Loucy (cell line): ENCODE measurements at regions not wholly inside any gene's neighbourhood (a gene's known extent, or its start where the extent isn't known, plus 50 kb on each side); places are given as distances from the start of the nearest gene placed in this dataset.

ENCODE experiments used
- H2AFZ ChIP-seq: fragments of 200-600 bp; sonication (generic); 2 replicates; pipeline ENCODE4 v1.6.0; 2016; ENCODE audit warnings: antibody characterized with exemption, mild to moderate bottlenecking, low read length, moderate library complexity
- H3F3A ChIP-seq: fragments of 200-600 bp; 2 replicates; pipeline ENCODE4 v1.6.0; 2016; ENCODE audit warnings: antibody characterized with exemption, low read depth, mild to moderate bottlenecking
- H3K27me3 ChIP-seq: fragments of 200-600 bp; sonication (generic); 2 replicates; pipeline ENCODE4 v1.6.1; 2014; ENCODE audit warnings: low read length, mild to moderate bottlenecking; ENCODE audit not compliant: insufficient read depth, poor library complexity, severe bottlenecking
- H3K36me3 ChIP-seq: fragments of 200-600 bp; sonication (generic); 2 replicates; pipeline ENCODE4 v1.6.1; 2016; ENCODE audit warnings: low read length; ENCODE audit not compliant: insufficient read depth
- H3K4me1 ChIP-seq: fragments of 200-600 bp; sonication (generic); 2 replicates; pipeline ENCODE4 v1.5.1; 2014; ENCODE audit warnings: low read length, mild to moderate bottlenecking; ENCODE audit not compliant: insufficient read depth, poor library complexity, severe bottlenecking
- H3K4me2 ChIP-seq: fragments of 200-600 bp; sonication (generic); 2 replicates; pipeline ENCODE4 v1.6.0; 2014; ENCODE audit warnings: antibody characterized with exemption, low read length, low read depth, mild to moderate bottlenecking; ENCODE audit not compliant: poor library complexity, severe bottlenecking
- H3K4me3 ChIP-seq: fragments of 200-600 bp; sonication (generic); 2 replicates; pipeline ENCODE4 v1.5.1; 2014; ENCODE audit warnings: low read length, mild to moderate bottlenecking, mixed read lengths; ENCODE audit not compliant: poor library complexity, severe bottlenecking
- H3K79me2 ChIP-seq: fragments of 200-600 bp; sonication (generic); 2 replicates; pipeline ENCODE4 v1.6.1; 2014; ENCODE audit warnings: low read length; ENCODE audit not compliant: insufficient read depth
- H3K9ac ChIP-seq: fragments of 200-600 bp; sonication (generic); 2 replicates; pipeline ENCODE4 v1.6.0; 2014; ENCODE audit warnings: mild to moderate bottlenecking, low read depth, low read length, moderate library complexity; ENCODE audit not compliant: poor library complexity, severe bottlenecking
- H3K9me2 ChIP-seq: fragments of 200-600 bp; sonication (generic); replicated peaks from 2 replicates; pipeline ENCODE4 v1.6.1; 2016; ENCODE audit warnings: low read depth, low read length, mixed read lengths
- H3K9me3 ChIP-seq: fragments of 200-600 bp; sonication (generic); 2 replicates; pipeline ENCODE4 v1.6.1; 2014; ENCODE audit warnings: mild to moderate bottlenecking, antibody characterized with exemption, low read length, low read depth; ENCODE audit not compliant: insufficient read depth
- H4K20me1 ChIP-seq: fragments of 200-600 bp; sonication (generic); 2 replicates; pipeline ENCODE4 v1.6.0; 2014; ENCODE audit warnings: antibody characterized with exemption, low read length, mild to moderate bottlenecking; ENCODE audit not compliant: insufficient read depth, poor library complexity, severe bottlenecking
- CTCF ChIP-seq: fragments of 200-600 bp; sonication (generic); conservative IDR thresholded peaks from 2 replicates; pipeline ENCODE4 v1.5.1; 2014; ENCODE audit warnings: mild to moderate bottlenecking, antibody characterized with exemption, low read length
- EZH2phosphoT487 ChIP-seq: fragments of 200-600 bp; IDR thresholded peaks from 2 replicates; pipeline ENCODE4 v1.6.1; 2018; ENCODE audit warnings: antibody characterized with exemption, mild to moderate bottlenecking, moderate library complexity, borderline replicate concordance

- Histone ChIP-seq H3K4me1 (peaks cover 13% of the 10 kb centered on the region), H3K27me3 (no peaks in the 10 kb centered on the region), H3K36me3 (no peaks in the 10 kb centered on the region), H4K20me1 (no peaks in the 10 kb centered on the region), H3K9ac (no peak overlapping the region), H3K4me3 (no peak overlapping the region), H3K9me2 (no peaks in the 10 kb centered on the region), H3K4me2 (no peak overlapping the region), H3F3A (no peaks in the 10 kb centered on the region), H3K79me2 (no peaks in the 10 kb centered on the region), H3K9me3 (no peaks in the 10 kb centered on the region), H2AFZ (no peak overlapping the region)
- TF ChIP-seq CTCF (no peak), EZH2phosphoT487 (no peak)
These were observed 637.7 kb upstream of the UBE2E2 start for GRCh38 chr3:22565393-22565792.

GRCh38 chr3:22568285-22568684, 634.8 kb upstream of the UBE2E2 start:
- Histone ChIP-seq H3F3A (no peaks in the 10 kb centered on the region), H3K9me2 (no peaks in the 10 kb centered on the region), H3K4me2 (no peak overlapping the region), H3K9me3 (no peaks in the 10 kb centered on the region), H3K79me2 (no peaks in the 10 kb centered on the region), H3K4me1 (peaks cover 13% of the 10 kb centered on the region), H3K9ac (no peak overlapping the region), H4K20me1 (no peaks in the 10 kb centered on the region), H3K4me3 (no peak overlapping the region), H2AFZ (no peak overlapping the region), H3K27me3 (no peaks in the 10 kb centered on the region), H3K36me3 (no peaks in the 10 kb centered on the region)
- no peak for TF ChIP-seq EZH2phosphoT487
- no peak for TF ChIP-seq CTCF

- Histone ChIP-seq H3K9me2 (no peaks in the 10 kb centered on the region), H3K36me3 (no peaks in the 10 kb centered on the region), H3K4me3 (no peak overlapping the region), H3K9ac (no peak overlapping the region), H3K4me1 (peaks cover 3% of the 10 kb centered on the region), H3K27me3 (no peaks in the 10 kb centered on the region), H3F3A (no peaks in the 10 kb centered on the region), H2AFZ (peak overlapping the region; percentile 54; the same call in 1 of the 2 replicates), H3K9me3 (no peaks in the 10 kb centered on the region), H3K79me2 (no peaks in the 10 kb centered on the region), H4K20me1 (no peaks in the 10 kb centered on the region), H3K4me2 (no peak overlapping the region)
- TF ChIP-seq CTCF, result no peak
- TF ChIP-seq EZH2phosphoT487, result no peak
These were observed 633.6 kb upstream of the UBE2E2 start for GRCh38 chr3:22569570-22569969.
